Cardiac fibroblast (primary cell): ENCODE measurements at regions not wholly inside any gene's neighbourhood (a gene's known extent, or its start where the extent isn't known, plus 50 kb on each side); places are given as distances from the start of the nearest gene placed in this dataset.

Experiments used
- DNase-seq, 2 donors: peaks; one replicate each; pipeline versions ENCODE4 v3.0.0 to v3.0.0-alpha.2; 2010; ENCODE audit warnings: low read depth in 2 of 2
- H3K4me3 ChIP-seq, 2 donors: replicated peaks in 1 of 2; 1 replicate in 1 of 2; 2 replicates in 1 of 2; pipeline ENCODE4 v1.5.1; 2011; ENCODE audit warnings: low read depth in 2 of 2, low read length in 2 of 2, mild to moderate bottlenecking in 2 of 2, moderate library complexity in 1 of 2
- CTCF ChIP-seq: IDR thresholded peaks from one replicate; pipeline ENCODE4 v1.5.1; 2011; ENCODE audit warnings: low read depth, mild to moderate bottlenecking, low read length, inconsistent platforms

GRCh38 chr13:79861731-79862130 lies 380.8 kb downstream of the NDFIP2 start:
- no peak overlapping the region for H3K4me3 ChIP-seq
- TF ChIP-seq CTCF: no peak
- no peak for DNase-seq

- TF ChIP-seq CTCF: no peak
- no peak for DNase-seq
These were observed 379.8 kb downstream of the NDFIP2 start for GRCh38 chr13:79860791-79861190.

GRCh38 chr13:79859756-79860155 lies 378.8 kb downstream of the NDFIP2 start:
- DNase-seq: no peak
- no peak for TF ChIP-seq CTCF
- H3K4me3 ChIP-seq: no peak overlapping the region

More at GRCh38 chr13:79860791-79861190, 379.8 kb downstream of the NDFIP2 start:
- H3K4me3 ChIP-seq: no peak overlapping the region

GRCh38 chr13:79853251-79853650 lies 372.3 kb downstream of the NDFIP2 start:
- no peak for TF ChIP-seq CTCF
- no peak for DNase-seq
- no peak overlapping the region for H3K4me3 ChIP-seq

DNA sequence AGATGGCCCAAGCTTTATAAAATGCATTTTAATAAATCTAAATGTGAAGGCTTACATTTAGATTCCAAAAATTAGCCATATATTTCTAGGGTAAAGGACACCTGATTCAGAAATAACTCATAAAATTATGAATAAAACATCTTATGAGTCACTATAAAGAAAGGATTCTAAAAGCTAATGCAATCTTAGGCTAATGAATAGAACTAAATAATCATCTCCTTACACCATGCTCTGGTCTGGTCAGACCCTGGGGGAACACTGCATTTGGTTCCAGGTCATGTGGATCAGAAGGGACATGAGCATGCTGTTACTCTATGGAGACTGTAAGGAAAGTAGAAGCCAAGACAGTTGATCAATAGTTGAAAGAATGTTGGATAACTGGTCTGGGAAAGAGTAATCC lies 370.4 kb downstream of the NDFIP2 start:
- no peak for DNase-seq
- no peak overlapping the region for H3K4me3 ChIP-seq
- no peak for TF ChIP-seq CTCF

DNA sequence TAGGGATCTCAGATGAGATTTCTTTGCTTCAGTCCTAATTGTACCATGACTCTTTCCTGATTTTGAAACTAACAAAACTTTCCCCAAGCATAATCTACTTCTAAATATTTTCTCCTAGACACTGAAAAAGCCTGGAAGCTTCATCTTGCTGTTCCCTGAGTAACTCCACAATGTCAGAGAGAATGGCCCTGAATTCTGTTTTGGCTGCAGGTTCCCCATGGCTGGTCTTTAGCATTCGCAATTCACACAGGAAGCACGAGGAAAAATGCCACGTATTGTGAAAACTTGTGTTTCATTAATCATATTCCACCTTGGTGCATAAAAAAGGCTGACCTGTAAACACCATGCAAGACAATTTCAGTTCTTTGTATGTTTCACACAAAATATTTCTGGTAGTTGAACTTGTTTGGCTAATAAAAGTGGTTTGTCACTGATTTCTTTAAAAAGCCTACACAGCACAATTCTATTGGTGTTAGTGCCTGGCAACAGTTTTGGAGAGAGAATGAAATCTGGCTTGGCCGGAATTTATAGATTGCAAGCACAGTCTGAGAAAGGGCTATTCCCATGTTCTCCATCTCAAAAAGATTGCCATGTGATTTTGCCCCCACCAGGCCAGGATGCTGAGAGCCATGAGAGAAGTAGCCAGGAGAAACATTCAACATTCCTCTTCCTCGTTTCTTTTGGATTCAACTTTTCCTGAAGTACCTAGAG lies 367.1 kb downstream of the NDFIP2 start:
- TF ChIP-seq CTCF: no peak
- no peak overlapping the region for H3K4me3 ChIP-seq
- DNase-seq: no peak

DNA sequence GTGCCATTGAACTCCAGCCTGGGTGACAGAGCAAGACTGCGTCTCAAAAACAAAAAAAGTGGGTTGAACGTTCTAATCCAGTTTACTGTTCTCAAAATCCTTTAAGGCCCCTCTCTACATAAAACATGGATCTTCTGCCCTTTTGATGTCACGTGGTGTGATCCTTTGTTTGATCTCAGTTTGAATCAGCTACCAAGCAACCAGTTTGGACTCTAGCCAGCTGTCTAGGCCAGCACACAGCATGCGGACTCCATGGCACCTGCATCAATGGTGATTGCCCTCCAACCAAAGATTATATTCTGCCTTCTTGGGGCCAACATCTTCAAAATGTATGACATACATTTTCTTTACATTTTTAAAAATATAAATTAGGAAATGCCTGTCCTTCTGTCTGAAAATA lies 365.4 kb downstream of the NDFIP2 start:
- no peak overlapping the region for H3K4me3 ChIP-seq
- DNase-seq: no peak
- no peak for TF ChIP-seq CTCF
